Loucy (cell line): ENCODE measurements at regions not wholly inside any gene's neighbourhood (a gene's known extent, or its start where the extent isn't known, plus 50 kb on each side); places are given as distances from the start of the nearest gene placed in this dataset.

Experiments used
- H2AFZ ChIP-seq: fragments of 200-600 bp; sonication (generic); 2 replicates; pipeline ENCODE4 v1.6.0; 2016; ENCODE audit warnings: antibody characterized with exemption, mild to moderate bottlenecking, low read length, moderate library complexity
- H3F3A ChIP-seq: fragments of 200-600 bp; 2 replicates; pipeline ENCODE4 v1.6.0; 2016; ENCODE audit warnings: antibody characterized with exemption, low read depth, mild to moderate bottlenecking
- H3K27me3 ChIP-seq: fragments of 200-600 bp; sonication (generic); 2 replicates; pipeline ENCODE4 v1.6.1; 2014; ENCODE audit warnings: low read length, mild to moderate bottlenecking; ENCODE audit not compliant: insufficient read depth, poor library complexity, severe bottlenecking
- H3K36me3 ChIP-seq: fragments of 200-600 bp; sonication (generic); 2 replicates; pipeline ENCODE4 v1.6.1; 2016; ENCODE audit warnings: low read length; ENCODE audit not compliant: insufficient read depth
- H3K4me1 ChIP-seq: fragments of 200-600 bp; sonication (generic); 2 replicates; pipeline ENCODE4 v1.5.1; 2014; ENCODE audit warnings: low read length, mild to moderate bottlenecking; ENCODE audit not compliant: insufficient read depth, poor library complexity, severe bottlenecking
- H3K4me2 ChIP-seq: fragments of 200-600 bp; sonication (generic); 2 replicates; pipeline ENCODE4 v1.6.0; 2014; ENCODE audit warnings: antibody characterized with exemption, low read length, low read depth, mild to moderate bottlenecking; ENCODE audit not compliant: poor library complexity, severe bottlenecking
- H3K4me3 ChIP-seq: fragments of 200-600 bp; sonication (generic); 2 replicates; pipeline ENCODE4 v1.5.1; 2014; ENCODE audit warnings: low read length, mild to moderate bottlenecking, mixed read lengths; ENCODE audit not compliant: poor library complexity, severe bottlenecking
- H3K79me2 ChIP-seq: fragments of 200-600 bp; sonication (generic); 2 replicates; pipeline ENCODE4 v1.6.1; 2014; ENCODE audit warnings: low read length; ENCODE audit not compliant: insufficient read depth
- H3K9ac ChIP-seq: fragments of 200-600 bp; sonication (generic); 2 replicates; pipeline ENCODE4 v1.6.0; 2014; ENCODE audit warnings: mild to moderate bottlenecking, low read depth, low read length, moderate library complexity; ENCODE audit not compliant: poor library complexity, severe bottlenecking
- H3K9me2 ChIP-seq: fragments of 200-600 bp; sonication (generic); replicated peaks from 2 replicates; pipeline ENCODE4 v1.6.1; 2016; ENCODE audit warnings: low read depth, low read length, mixed read lengths
- H3K9me3 ChIP-seq: fragments of 200-600 bp; sonication (generic); 2 replicates; pipeline ENCODE4 v1.6.1; 2014; ENCODE audit warnings: mild to moderate bottlenecking, antibody characterized with exemption, low read length, low read depth; ENCODE audit not compliant: insufficient read depth
- H4K20me1 ChIP-seq: fragments of 200-600 bp; sonication (generic); 2 replicates; pipeline ENCODE4 v1.6.0; 2014; ENCODE audit warnings: antibody characterized with exemption, low read length, mild to moderate bottlenecking; ENCODE audit not compliant: insufficient read depth, poor library complexity, severe bottlenecking
- EZH2phosphoT487 ChIP-seq: fragments of 200-600 bp; IDR thresholded peaks from 2 replicates; pipeline ENCODE4 v1.6.1; 2018; ENCODE audit warnings: antibody characterized with exemption, mild to moderate bottlenecking, moderate library complexity, borderline replicate concordance
- TF ChIP-seq, protein P1 (sequence below): fragments of 200-600 bp; sonication (generic); conservative IDR thresholded peaks from 2 replicates; pipeline ENCODE4 v1.5.1; 2014; ENCODE audit warnings: mild to moderate bottlenecking, antibody characterized with exemption, low read length

DNA sequence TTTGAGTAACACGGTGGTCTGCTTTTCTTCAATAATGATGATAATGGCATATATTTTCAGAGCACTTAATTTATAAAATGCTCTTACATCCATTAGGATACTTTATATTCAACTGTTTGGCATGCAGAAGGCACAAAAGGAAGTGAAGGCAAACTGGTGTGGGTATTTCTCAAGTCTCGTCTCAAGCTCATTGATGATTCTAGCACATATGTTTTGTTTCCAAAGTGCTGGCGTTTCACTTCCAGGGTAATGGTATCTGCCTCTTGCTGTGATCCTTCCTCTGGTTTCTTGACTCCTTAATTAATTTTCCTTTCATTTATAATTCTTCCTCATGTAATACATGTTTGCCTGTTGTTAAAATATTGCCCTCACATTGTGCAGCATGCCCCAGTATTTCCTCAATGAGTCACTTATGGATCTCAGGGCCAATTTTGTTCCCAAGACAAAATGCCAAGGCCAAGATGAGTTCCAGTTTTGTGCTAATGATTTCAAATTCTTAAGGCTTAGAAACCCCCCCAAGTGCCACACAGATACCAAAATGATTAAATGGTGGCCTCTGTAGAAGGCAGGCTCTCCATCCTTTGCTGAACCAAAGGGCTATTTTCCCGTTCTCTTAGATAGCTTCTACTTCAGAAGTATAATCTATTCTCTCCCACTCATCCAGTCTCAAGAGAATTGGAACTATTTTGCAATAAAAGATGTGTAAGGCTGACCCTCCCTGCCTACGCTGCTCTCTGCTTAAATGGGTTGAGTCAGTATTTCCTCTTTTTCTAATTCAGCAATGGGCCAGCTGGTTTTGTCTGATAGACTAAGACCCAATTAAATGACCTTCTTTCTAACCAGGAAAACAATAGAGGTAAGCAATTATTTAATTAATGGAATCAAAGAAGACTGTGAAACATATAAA lies 171.2 kb downstream of the ZNF365 start:
- no peak overlapping the region for H3K9ac ChIP-seq

DNA sequence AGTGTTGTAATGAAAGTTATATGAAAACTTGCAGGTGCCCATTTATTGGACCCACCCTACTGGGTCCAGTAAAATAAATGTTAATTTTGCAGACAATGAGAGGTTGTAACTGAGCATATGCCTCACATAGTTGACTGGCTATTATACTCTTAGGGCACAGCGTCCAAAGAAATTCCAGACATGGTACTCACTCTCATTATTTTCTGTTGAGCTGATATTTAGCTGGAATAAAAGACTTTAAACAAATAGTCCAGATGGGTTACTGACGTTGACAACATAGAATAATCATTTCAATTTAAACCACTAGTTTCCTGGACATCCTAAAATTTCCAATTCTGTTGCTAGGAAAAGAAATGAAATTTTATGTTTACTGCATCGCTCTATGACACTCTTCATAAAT lies 174.5 kb downstream of the ZNF365 start:
- H3K9me2 ChIP-seq = no peaks in the 10 kb centered on the region
- no peaks in the 10 kb centered on the region for H4K20me1 ChIP-seq
- H2AFZ ChIP-seq = no peak overlapping the region
- H3K9ac ChIP-seq = no peak overlapping the region
- TF ChIP-seq EZH2phosphoT487 = no peak
- TF ChIP-seq, protein P1, sequence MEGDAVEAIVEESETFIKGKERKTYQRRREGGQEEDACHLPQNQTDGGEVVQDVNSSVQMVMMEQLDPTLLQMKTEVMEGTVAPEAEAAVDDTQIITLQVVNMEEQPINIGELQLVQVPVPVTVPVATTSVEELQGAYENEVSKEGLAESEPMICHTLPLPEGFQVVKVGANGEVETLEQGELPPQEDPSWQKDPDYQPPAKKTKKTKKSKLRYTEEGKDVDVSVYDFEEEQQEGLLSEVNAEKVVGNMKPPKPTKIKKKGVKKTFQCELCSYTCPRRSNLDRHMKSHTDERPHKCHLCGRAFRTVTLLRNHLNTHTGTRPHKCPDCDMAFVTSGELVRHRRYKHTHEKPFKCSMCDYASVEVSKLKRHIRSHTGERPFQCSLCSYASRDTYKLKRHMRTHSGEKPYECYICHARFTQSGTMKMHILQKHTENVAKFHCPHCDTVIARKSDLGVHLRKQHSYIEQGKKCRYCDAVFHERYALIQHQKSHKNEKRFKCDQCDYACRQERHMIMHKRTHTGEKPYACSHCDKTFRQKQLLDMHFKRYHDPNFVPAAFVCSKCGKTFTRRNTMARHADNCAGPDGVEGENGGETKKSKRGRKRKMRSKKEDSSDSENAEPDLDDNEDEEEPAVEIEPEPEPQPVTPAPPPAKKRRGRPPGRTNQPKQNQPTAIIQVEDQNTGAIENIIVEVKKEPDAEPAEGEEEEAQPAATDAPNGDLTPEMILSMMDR = no peak
- no peaks in the 10 kb centered on the region for H3K4me1 ChIP-seq
- no peaks in the 10 kb centered on the region for H3K36me3 ChIP-seq
- H3F3A ChIP-seq = no peaks in the 10 kb centered on the region
- no peak overlapping the region for H3K4me2 ChIP-seq
- H3K4me3 ChIP-seq = no peak overlapping the region
- H3K9me3 ChIP-seq = no peaks in the 10 kb centered on the region
- no peaks in the 10 kb centered on the region for H3K79me2 ChIP-seq
- H3K27me3 ChIP-seq = no peaks in the 10 kb centered on the region

More for the DNA sequence above, 171.2 kb downstream of the ZNF365 start:
- no peak overlapping the region for H3K4me3 ChIP-seq
- no peaks in the 10 kb centered on the region for H3K27me3 ChIP-seq
- no peaks in the 10 kb centered on the region for H4K20me1 ChIP-seq
- H3K9me2 ChIP-seq = no peaks in the 10 kb centered on the region
- no peaks in the 10 kb centered on the region for H3K36me3 ChIP-seq
- H3F3A ChIP-seq = no peaks in the 10 kb centered on the region
- H3K4me1 ChIP-seq = no peaks in the 10 kb centered on the region
- TF ChIP-seq, protein P1 = no peak
- no peak for TF ChIP-seq EZH2phosphoT487
- H3K4me2 ChIP-seq = no peak overlapping the region
- no peaks in the 10 kb centered on the region for H3K79me2 ChIP-seq
- H2AFZ ChIP-seq = no peak overlapping the region
- H3K9me3 ChIP-seq = no peaks in the 10 kb centered on the region

DNA sequence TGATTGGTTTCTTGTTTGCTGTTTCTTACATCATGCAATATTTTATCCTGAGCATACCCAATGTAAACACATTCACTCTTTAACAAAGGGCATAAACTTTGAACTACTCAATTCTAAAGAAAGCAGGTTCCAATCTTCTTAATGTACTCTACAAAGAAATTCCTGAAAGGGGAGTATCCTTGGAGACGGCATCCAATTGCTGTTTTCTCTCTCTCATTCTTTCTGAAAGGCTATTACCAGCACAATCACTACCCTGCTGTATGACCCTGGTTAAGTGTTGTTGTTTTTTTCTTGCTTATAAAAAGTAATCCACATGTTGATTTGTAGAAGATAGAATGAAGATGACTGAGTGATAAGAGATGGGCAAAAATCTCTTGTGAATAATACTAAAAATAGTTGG lies 176.0 kb downstream of the ZNF365 start:
- no peak overlapping the region for H2AFZ ChIP-seq
- no peak for TF ChIP-seq EZH2phosphoT487
- TF ChIP-seq, protein P1 = no peak
- no peaks in the 10 kb centered on the region for H4K20me1 ChIP-seq
- H3K4me2 ChIP-seq = no peak overlapping the region
- no peaks in the 10 kb centered on the region for H3K9me2 ChIP-seq
- H3K79me2 ChIP-seq = no peaks in the 10 kb centered on the region
- H3K36me3 ChIP-seq = no peaks in the 10 kb centered on the region
- H3K4me3 ChIP-seq = no peak overlapping the region
- H3F3A ChIP-seq = no peaks in the 10 kb centered on the region
- H3K27me3 ChIP-seq = no peaks in the 10 kb centered on the region
- no peaks in the 10 kb centered on the region for H3K4me1 ChIP-seq
- no peak overlapping the region for H3K9ac ChIP-seq
- H3K9me3 ChIP-seq = no peaks in the 10 kb centered on the region
